ENCODE measurements at regions not wholly inside any gene's neighbourhood (a gene's known extent, or its start where the extent isn't known, plus 50 kb on each side); places are given as distances from the start of the nearest gene placed in this dataset.

GRCh38 chr6:164554700-164555476, 754.5 kb downstream of the C6orf118 start:
- no peak for DNase-seq (ENCODE audit: low spot score)

- DNase-seq (ENCODE audit: low spot score), result no peak
These were observed 755.2 kb downstream of the C6orf118 start for GRCh38 chr6:164554226-164554625.

- DNase-seq (ENCODE audit: low spot score), result no peak
These were observed 757.7 kb downstream of the C6orf118 start for GRCh38 chr6:164551706-164552105.

DNA sequence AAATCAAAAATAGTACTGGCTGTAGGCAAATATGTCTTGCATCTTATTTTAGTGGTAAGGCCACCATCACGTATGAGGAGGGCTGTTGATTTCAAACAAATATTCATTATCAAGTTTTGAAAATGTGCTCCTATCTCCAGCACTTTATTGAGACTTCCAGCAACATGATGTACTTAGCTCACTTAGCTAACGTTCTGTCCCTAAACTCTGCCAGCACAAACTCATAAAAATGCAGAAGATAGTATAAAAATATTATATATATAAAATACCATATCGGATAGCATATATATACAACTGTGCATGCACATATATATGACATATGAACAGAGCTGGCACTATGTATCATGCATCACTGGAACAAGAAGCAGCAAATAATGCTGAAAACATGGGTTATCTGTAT, 762.3 kb downstream of the C6orf118 start:
- no peak for DNase-seq (ENCODE audit: low spot score)

DNA sequence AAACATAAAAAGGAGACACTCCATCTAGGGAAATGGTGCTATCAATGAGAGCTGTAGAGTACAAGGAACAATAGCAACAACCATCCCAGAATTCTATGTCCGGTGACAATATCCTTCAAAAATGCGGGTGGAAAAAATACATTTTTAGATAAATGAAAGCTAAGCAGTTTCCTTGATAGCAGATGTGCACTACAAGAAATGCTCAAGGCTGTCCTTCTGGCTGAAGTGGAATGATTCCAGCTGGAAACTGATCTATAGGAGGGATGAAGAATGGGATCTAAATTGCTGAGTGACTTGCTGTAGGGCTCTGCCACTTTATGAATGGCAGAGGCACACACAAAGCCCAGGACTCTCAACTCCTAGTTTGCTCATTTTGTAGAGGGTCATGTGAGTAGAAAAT, 763.1 kb downstream of the C6orf118 start:
- no peak for DNase-seq (ENCODE audit: low spot score)

DNA sequence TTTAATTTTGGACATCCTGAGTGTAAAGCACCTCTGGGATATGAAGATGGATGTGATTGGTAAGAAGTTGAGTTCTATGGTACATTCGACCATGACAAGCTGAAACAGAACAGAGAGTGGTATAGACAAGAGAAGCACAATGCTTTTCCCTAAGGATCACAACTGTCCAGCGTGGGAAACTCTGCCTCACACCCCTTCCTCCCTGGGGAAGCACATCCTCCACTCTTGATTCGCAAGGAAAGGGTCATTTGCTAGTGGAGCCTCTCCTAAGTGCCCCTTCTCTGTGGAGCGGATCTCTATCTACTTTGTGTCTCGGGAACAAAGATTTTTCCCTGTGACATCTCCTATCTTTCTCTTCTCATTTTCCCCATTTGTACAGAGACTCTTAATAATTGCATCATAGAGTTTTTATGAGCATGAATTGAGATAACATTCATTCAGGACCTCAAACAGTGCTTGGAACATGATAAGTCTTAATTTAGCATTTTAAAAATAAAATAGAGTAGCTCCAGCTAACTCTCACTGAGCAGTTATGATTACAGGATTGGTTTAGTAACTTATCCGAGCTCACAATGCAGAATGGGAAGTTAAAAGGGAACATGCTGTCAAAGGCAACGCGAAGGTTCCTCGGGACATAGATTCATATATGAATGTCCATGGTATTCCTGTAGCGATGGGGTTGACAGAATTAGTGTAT, 775.2 kb downstream of the C6orf118 start:
- DNase-seq (ENCODE audit: low spot score), result no peak

GRCh38 chr6:164533045-164533362, 776.4 kb downstream of the C6orf118 start:
- DNase-seq (ENCODE audit: low spot score), result no peak

GRCh38 chr6:164532198-164533044, 777.0 kb downstream of the C6orf118 start:
- no peak for DNase-seq (ENCODE audit: low spot score)

- DNase-seq (ENCODE audit: low spot score), result no peak
These were observed 777.7 kb downstream of the C6orf118 start for GRCh38 chr6:164531736-164532135.

GRCh38 chr6:164528539-164528938, 780.9 kb downstream of the C6orf118 start:
- no peak for DNase-seq (ENCODE audit: low spot score)

DNA sequence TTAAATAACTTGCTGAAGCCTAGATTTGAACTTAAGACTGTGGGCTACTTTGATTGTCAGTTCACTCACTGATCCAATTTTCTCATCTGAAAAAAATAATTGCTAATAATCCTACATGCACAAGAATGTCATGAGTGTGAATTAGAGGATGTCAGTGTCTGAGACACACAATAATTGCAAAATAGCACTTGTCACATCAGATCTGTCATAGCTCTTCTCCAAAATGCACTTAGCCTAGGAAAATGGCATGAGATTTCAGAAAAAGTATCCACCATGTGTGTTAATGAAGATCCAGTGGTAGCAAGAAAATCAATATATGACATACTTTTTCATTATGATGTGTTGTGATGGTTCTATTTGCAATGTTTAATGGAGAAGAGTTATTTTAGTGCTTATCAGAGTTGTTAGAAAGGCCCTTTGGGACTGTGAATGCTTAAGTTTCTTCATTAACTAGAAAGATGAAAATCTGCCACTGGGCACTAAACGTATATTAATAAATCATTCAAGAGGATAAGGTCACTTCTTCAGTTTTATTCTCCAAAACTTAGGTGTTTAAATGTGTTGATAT, 786.2 kb downstream of the C6orf118 start:
- no peak for DNase-seq (ENCODE audit: low spot score)

GRCh38 chr6:164520916-164521315, 788.5 kb downstream of the C6orf118 start:
- no peak for DNase-seq (ENCODE audit: low spot score)

- no peak for DNase-seq (ENCODE audit: low spot score)
These were observed 802.0 kb downstream of the C6orf118 start for GRCh38 chr6:164507206-164507940.

DNA sequence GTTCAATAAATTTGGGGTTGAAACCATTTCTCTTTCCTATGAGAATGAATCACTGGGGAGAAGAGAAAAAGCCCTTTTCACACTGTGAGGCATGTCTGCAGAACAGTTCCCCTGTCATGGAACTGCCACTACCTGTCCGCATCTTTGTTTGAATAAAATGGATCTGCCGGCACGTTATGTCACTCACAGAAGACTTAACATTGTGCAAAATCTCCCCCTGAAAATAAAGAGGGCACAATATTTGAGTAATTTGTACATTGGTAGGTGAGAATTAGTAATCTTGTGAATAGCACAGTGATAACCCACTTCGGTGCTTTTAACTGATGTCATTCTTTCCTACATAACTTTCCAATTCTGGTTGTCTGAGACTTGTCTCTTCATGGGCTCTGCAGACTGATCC, 804.0 kb downstream of the C6orf118 start:
- no peak for DNase-seq (ENCODE audit: low spot score)

- DNase-seq (ENCODE audit: low spot score), result no peak
These were observed 806.6 kb downstream of the C6orf118 start for GRCh38 chr6:164502833-164503232.

GRCh38 chr6:164495882-164496495, 813.4 kb downstream of the C6orf118 start:
- no peak for DNase-seq (ENCODE audit: low spot score)

DNA sequence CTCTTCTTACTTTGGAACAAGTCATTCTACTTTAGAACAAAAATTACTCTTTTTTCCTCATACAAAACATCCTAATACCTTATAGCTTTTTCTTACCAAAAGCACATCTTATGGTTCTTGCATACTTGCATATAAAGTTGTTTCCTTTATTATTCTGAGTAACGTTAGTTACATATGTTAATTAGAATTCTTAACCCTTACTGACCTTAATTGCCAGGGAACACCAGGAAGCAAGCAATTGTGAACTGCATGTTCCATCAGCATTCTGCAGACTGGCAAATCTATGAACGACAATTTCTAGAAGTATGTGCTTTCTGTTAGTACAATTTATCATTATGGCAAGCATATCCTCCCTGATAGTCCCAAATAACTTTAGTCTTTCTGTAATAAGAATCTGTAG, 831.0 kb downstream of the C6orf118 start:
- no peak for DNase-seq (ENCODE audit: low spot score)

- DNase-seq (ENCODE audit: low spot score), result no peak
These were observed 831.6 kb downstream of the C6orf118 start for GRCh38 chr6:164477790-164478189.

- DNase-seq (ENCODE audit: low spot score), result no peak
These were observed 832.3 kb downstream of the C6orf118 start for GRCh38 chr6:164477101-164477500.

DNA sequence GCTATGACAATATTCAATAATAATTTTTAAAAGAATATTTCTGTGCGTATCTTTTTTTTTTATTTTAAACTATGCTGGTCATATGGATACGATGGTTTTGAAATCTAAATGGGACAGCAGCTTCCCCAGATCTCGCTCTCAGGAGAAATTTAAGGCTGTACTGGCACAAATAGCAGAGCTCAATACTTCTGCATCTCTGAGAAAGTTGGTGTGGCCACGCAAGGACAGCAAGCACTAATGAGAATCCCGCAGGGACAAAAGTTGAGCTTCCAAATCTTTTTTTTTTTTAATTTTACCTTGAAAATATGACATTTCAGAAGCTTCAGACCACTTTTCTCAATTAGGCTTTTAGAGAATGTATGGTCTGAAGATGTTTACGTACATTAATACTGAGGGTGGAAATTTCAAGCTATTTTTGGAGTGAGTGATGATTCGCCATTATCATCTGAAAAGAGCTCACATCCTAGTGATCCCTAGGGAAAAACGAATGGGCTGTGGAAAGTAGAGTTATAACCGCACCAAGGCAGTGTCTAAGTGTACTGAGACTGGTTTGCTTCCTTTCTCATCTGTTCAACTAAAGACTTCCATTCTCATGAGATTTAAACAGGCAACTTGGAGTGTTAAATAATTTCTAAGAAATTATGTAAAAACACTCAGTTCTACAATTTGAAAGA, 840.0 kb downstream of the C6orf118 start:
- no peak for DNase-seq (ENCODE audit: low spot score)

DNA sequence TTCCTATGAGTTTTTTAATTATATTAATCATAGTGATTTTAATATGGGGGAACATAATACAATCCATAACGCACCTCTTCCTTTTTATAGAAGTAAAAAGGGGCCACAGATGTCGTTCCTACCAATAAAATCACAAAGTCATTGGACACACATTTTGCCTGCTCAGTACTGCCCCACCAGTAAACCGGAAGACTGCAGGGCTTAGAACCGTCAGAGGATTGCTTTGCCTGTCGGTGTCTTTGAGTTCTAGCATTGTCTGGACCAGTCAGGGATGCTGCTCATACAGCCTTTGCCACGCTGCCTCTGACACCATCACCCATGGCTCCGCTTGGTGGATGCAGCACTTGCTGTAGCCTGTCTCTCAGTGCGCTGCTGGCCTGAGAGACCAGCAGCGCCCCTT, 853.6 kb downstream of the C6orf118 start:
- DNase-seq (ENCODE audit: low spot score), result no peak
